GM18505 (cell line): ENCODE measurements at regions not wholly inside any gene's neighbourhood (a gene's known extent, or its start where the extent isn't known, plus 50 kb on each side); places are given as distances from the start of the nearest gene placed in this dataset.

Experiments used
- ATAC-seq: cut with Tn5 transposase; IDR thresholded peaks from one replicate; pipeline ENCODE4 v1.9.1; 2021; ENCODE audit not compliant: unreplicated experiment
- POLR2A ChIP-seq: IDR thresholded peaks from 4 replicates; pipeline ENCODE4 v1.6.1; 2011; ENCODE audit warnings: borderline replicate concordance; ENCODE audit not compliant: insufficient read depth, insufficient read length; ENCODE audit errors: extremely low read depth

- no peak for TF ChIP-seq POLR2A
- ATAC-seq, result no peak
Measured at GRCh38 chr4:30264465-30264864, 455.7 kb upstream of the PCDH7 start.

GRCh38 chr4:30265716-30266115 lies 454.5 kb upstream of the PCDH7 start:
- ATAC-seq, result no peak
- no peak for TF ChIP-seq POLR2A

GRCh38 chr4:30268370-30268769 lies 451.8 kb upstream of the PCDH7 start:
- TF ChIP-seq POLR2A, result no peak
- ATAC-seq, result no peak

GRCh38 chr4:30269850-30270249 lies 450.3 kb upstream of the PCDH7 start:
- no peak for TF ChIP-seq POLR2A
- no peak for ATAC-seq

- no peak for ATAC-seq
- no peak for TF ChIP-seq POLR2A
Measured at GRCh38 chr4:30281986-30282385, 438.2 kb upstream of the PCDH7 start.

GRCh38 chr4:30283336-30283735 lies 436.8 kb upstream of the PCDH7 start:
- TF ChIP-seq POLR2A, result no peak
- ATAC-seq, result no peak

GRCh38 chr4:30294295-30294694 lies 425.9 kb upstream of the PCDH7 start:
- TF ChIP-seq POLR2A, result no peak
- no peak for ATAC-seq

GRCh38 chr4:30295652-30296051 lies 424.5 kb upstream of the PCDH7 start:
- no peak for ATAC-seq
- no peak for TF ChIP-seq POLR2A

- ATAC-seq, result no peak
Measured at GRCh38 chr4:30314001-30314400, 406.2 kb upstream of the PCDH7 start.

GRCh38 chr4:30330894-30331652 lies 389.1 kb upstream of the PCDH7 start:
- TF ChIP-seq POLR2A, result no peak
- no peak for ATAC-seq

More at GRCh38 chr4:30314001-30314400, 406.2 kb upstream of the PCDH7 start:
- no peak for TF ChIP-seq POLR2A

GRCh38 chr4:30341731-30342130 lies 378.4 kb upstream of the PCDH7 start:
- ATAC-seq, result no peak
- TF ChIP-seq POLR2A, result no peak

- no peak for ATAC-seq
- TF ChIP-seq POLR2A, result no peak
Measured at GRCh38 chr4:30350288-30350687, 369.9 kb upstream of the PCDH7 start.

- TF ChIP-seq POLR2A, result no peak
- no peak for ATAC-seq
Measured at GRCh38 chr4:30354605-30355004, 365.6 kb upstream of the PCDH7 start.

- no peak for TF ChIP-seq POLR2A
Measured at GRCh38 chr4:30362436-30362835, 357.7 kb upstream of the PCDH7 start.

More at GRCh38 chr4:30362436-30362835, 357.7 kb upstream of the PCDH7 start:
- no peak for ATAC-seq
